Panc1 (cell line): ENCODE measurements at regions not wholly inside any gene's neighbourhood (a gene's known extent, or its start where the extent isn't known, plus 50 kb on each side); places are given as distances from the start of the nearest gene placed in this dataset.

Experiments used
- ATAC-seq: fragments of 200-7000 bp; cut with Tn5 transposase; 2 replicates; pipeline ENCODE4 v1.9.1; 2020; ENCODE audit warnings: mild to moderate bottlenecking, moderate library complexity
- BruUV-seq: library from RNA; stranded (reverse); fragments of 400-500 nt; replicated peaks from 2 replicates; lab custom pipeline; 2021; lab: Mats Ljungman, UMichigan
- CTCF ChIA-PET: fragments of 300-600 bp; sonication (Branson Sonifier 250); formaldehyde crosslinking; loops from one replicate; lab custom pipeline; 2022; ENCODE audit warnings: antibody characterized with exemption; lab: Charles Lee
- POLR2A ChIA-PET: fragments of 300-600 bp; sonication (Branson Sonifier 250); formaldehyde crosslinking; loops from one replicate; lab custom pipeline; 2022; ENCODE audit warnings: antibody characterized with exemption; lab: Charles Lee
- DNase-seq: peaks from one replicate; pipeline ENCODE4 v3.0.0-alpha.2; 2010; ENCODE audit warnings: low read depth, low spot score
- H3K27ac ChIP-seq: 2 replicates; pipeline ENCODE4 v1.5.1; 2011; ENCODE audit warnings: mild to moderate bottlenecking, low read length, inconsistent platforms
- H3K27me3 ChIP-seq: fragments of 200-500 bp; sonication (Bioruptor generic); 2 replicates; pipeline ENCODE4 v1.6.0; 2014; ENCODE audit warnings: low read length, inconsistent platforms; ENCODE audit not compliant: control insufficient read depth, insufficient read depth
- H3K36me3 ChIP-seq: fragments of 200-500 bp; sonication (Bioruptor generic); 2 replicates; pipeline ENCODE4 v1.5.1; 2014; ENCODE audit warnings: inconsistent platforms, mild to moderate bottlenecking, low read length, moderate library complexity; ENCODE audit not compliant: control insufficient read depth, insufficient read depth
- H3K4me1 ChIP-seq: 2 replicates; pipeline ENCODE4 v1.5.1; 2011; ENCODE audit warnings: inconsistent platforms, mild to moderate bottlenecking, low read length, moderate library complexity; ENCODE audit not compliant: control insufficient read depth, insufficient read depth
- H3K4me3 ChIP-seq, 2 experiments: 2 replicates each; pipeline ENCODE4 v1.5.1; 2011 to 2012; ENCODE audit warnings: low read depth in 2 of 2, low read length in 2 of 2, mild to moderate bottlenecking in 2 of 2, inconsistent platforms in 1 of 2, moderate library complexity in 1 of 2
- H3K9me3 ChIP-seq: fragments of 200-500 bp; sonication (Bioruptor generic); 2 replicates; pipeline ENCODE4 v1.5.1; 2014; ENCODE audit warnings: low read depth, mild to moderate bottlenecking, inconsistent platforms, low read length, moderate library complexity; ENCODE audit not compliant: control insufficient read depth, insufficient read depth
- CTCF ChIP-seq: fragments of 450-650 bp; IDR thresholded peaks from 2 replicates; pipeline ENCODE4 v1.5.1; 2017; ENCODE audit warnings: mild to moderate bottlenecking
- POLR2AphosphoS5 ChIP-seq: IDR thresholded peaks from 2 replicates; pipeline ENCODE4 v1.6.1; 2012; ENCODE audit warnings: mild to moderate bottlenecking, low read depth, low read length, moderate library complexity
- REST ChIP-seq, 2 experiments: IDR thresholded peaks; 2 replicates each; pipeline ENCODE4 v1.6.1; 2011 to 2012; ENCODE audit warnings: low read depth in 2 of 2, control low read depth in 1 of 2, low read length in 1 of 2, mild to moderate bottlenecking in 1 of 2, moderate library complexity in 1 of 2; ENCODE audit not compliant: insufficient read depth in 1 of 2
- SIN3A ChIP-seq: IDR thresholded peaks from 2 replicates; pipeline ENCODE4 v1.6.1; 2012; ENCODE audit warnings: low read depth, mild to moderate bottlenecking, low read length, moderate library complexity, borderline replicate concordance; ENCODE audit not compliant: insufficient read depth
- TCF7L2 ChIP-seq: IDR thresholded peaks from 2 replicates; pipeline ENCODE4 v1.6.1; 2011; ENCODE audit warnings: mild to moderate bottlenecking, low read depth, low read length, inconsistent platforms
- in situ Hi-C: cut with HindIII; loops from 2 replicates; pipeline ENCODE4 v1.10.0; 2016; ENCODE audit warnings: low sequenced_read_pairs, low pct_unique_long_range_greater_than_20kb
- intact Hi-C: fragments of 100-400 bp; cut with micrococcal nuclease; formaldehyde crosslinking; loops from one replicate; pipeline ENCODE4 v1.10.0; 2022; ENCODE audit not compliant: unreplicated experiment

GRCh38 chr10:3578682-3579081 lies 206.3 kb downstream of the KLF6 start:
- POLR2A ChIA-PET = no interaction called here
- in situ Hi-C loops (no loop called here), intact Hi-C loops (no loop called here)
- H3K4me3 ChIP-seq = no peak overlapping the region
- no peaks in the 10 kb centered on the region for H3K4me1 ChIP-seq
- no peak overlapping the region for H3K27ac ChIP-seq
- CTCF ChIA-PET = interaction anchor here (0.6 kb wide), 1 partner anchor 16 kb away, joined by 7 read pairs; no protein-coding TSS in a partner anchor
- no peaks in the 10 kb centered on the region for H3K36me3 ChIP-seq
- no peak for ATAC-seq
- TF ChIP-seq REST (IDR thresholded peaks at IDR 0.05; ENCODE audit: insufficient read depth in 1 of 2, low read depth in 2 of 2, low read length in 1 of 2) (no peak), CTCF (no peak), POLR2AphosphoS5 (no peak)
- DNase-seq = no peak
- H3K27me3 ChIP-seq = no peaks in the 10 kb centered on the region
- H3K9me3 ChIP-seq = no peaks in the 10 kb centered on the region
- no TSS peak for BruUV-seq

- Histone ChIP-seq H3K27ac (no peak overlapping the region), H3K27me3 (no peaks in the 10 kb centered on the region), H3K4me3 (no peak overlapping the region), H3K9me3 (no peaks in the 10 kb centered on the region), H3K36me3 (no peaks in the 10 kb centered on the region), H3K4me1 (no peaks in the 10 kb centered on the region)
- intact Hi-C loops (no loop called here), in situ Hi-C loops (no loop called here)
- POLR2A ChIA-PET = no interaction called here
- TF ChIP-seq SIN3A = no peak
- no peak for TF ChIP-seq POLR2AphosphoS5
- TF ChIP-seq TCF7L2 = no peak
- no peak for TF ChIP-seq CTCF
- no peak for TF ChIP-seq REST (IDR thresholded peaks at IDR 0.05; ENCODE audit: insufficient read depth in 1 of 2, low read depth in 2 of 2, low read length in 1 of 2)
- DNase-seq (no peak), ATAC-seq (no peak)
- no TSS peak for BruUV-seq
- CTCF ChIA-PET = no interaction called here
These were observed 206.8 kb downstream of the KLF6 start for GRCh38 chr10:3578159-3578558.
